Ectodermal cell (in vitro differentiated cells): ENCODE measurements at regions not wholly inside any gene's neighbourhood (a gene's known extent, or its start where the extent isn't known, plus 50 kb on each side); places are given as distances from the start of the nearest gene placed in this dataset.

Source experiments
- H3K27ac ChIP-seq: 2 replicates; pipeline ENCODE4 v1.7.0; 2013; ENCODE audit warnings: mild to moderate bottlenecking, low read depth, low read length; ENCODE audit not compliant: insufficient read depth, poor library complexity, severe bottlenecking
- H3K27me3 ChIP-seq: 2 replicates; pipeline ENCODE4 v1.7.0; 2013; ENCODE audit warnings: mild to moderate bottlenecking, low read length; ENCODE audit not compliant: insufficient read depth, control insufficient read depth, poor library complexity, severe bottlenecking
- H3K36me3 ChIP-seq: one replicate; pipeline ENCODE4 v1.7.0; 2013; ENCODE audit warnings: low read length; ENCODE audit not compliant: control insufficient read depth, insufficient read depth
- H3K4me1 ChIP-seq: one replicate; pipeline ENCODE4 v1.7.0; 2013; ENCODE audit warnings: low read length; ENCODE audit not compliant: control insufficient read depth, insufficient read depth
- H3K4me3 ChIP-seq: 2 replicates; pipeline ENCODE4 v1.7.0; 2013; ENCODE audit warnings: low read depth, low read length, control low read depth; ENCODE audit not compliant: insufficient read depth
- H3K9me3 ChIP-seq: 2 replicates; pipeline ENCODE4 v1.7.0; 2013; ENCODE audit warnings: mild to moderate bottlenecking, low read length, moderate library complexity; ENCODE audit not compliant: control insufficient read depth
- WGBS, 2 experiments: methylation state at CpG; one replicate each; pipeline ENCODE4 v1.1.7; 2013; ENCODE audit warnings: missing lambda C conversion rate in 2 of 2; 5-methylcytosine and 5-hydroxymethylcytosine counted together

GRCh38 chr12:71243370-71243769 is 85.6 kb upstream of the TSPAN8 start:
- WGBS, 2 experiments: 100% methylated on average over 1 of the region's 1 CpG; no CpG with 5 or more reads in 1 of the 2 experiments
- H3K9me3 ChIP-seq: no peaks in the 10 kb centered on the region
- H3K36me3 ChIP-seq: no peaks in the 10 kb centered on the region
- H3K4me1 ChIP-seq: no peaks in the 10 kb centered on the region
- H3K27me3 ChIP-seq: no peaks in the 10 kb centered on the region
- H3K27ac ChIP-seq: no peak overlapping the region
- no peak overlapping the region for H3K4me3 ChIP-seq

- no peak overlapping the region for H3K4me3 ChIP-seq
- H3K4me1 ChIP-seq: no peaks in the 10 kb centered on the region
- WGBS, 2 experiments: 88 to 94% methylated on average over 2 of the region's 2 CpGs
- no peaks in the 10 kb centered on the region for H3K27me3 ChIP-seq
- H3K36me3 ChIP-seq: no peaks in the 10 kb centered on the region
- H3K9me3 ChIP-seq: no peaks in the 10 kb centered on the region
- no peak overlapping the region for H3K27ac ChIP-seq
These were observed 84.7 kb upstream of the TSPAN8 start for GRCh38 chr12:71242511-71242910.

GRCh38 chr12:71240946-71241345 is 83.1 kb upstream of the TSPAN8 start:
- 87 to 91% methylated on average over 3 of the region's 3 CpGs for WGBS, 2 experiments

DNA sequence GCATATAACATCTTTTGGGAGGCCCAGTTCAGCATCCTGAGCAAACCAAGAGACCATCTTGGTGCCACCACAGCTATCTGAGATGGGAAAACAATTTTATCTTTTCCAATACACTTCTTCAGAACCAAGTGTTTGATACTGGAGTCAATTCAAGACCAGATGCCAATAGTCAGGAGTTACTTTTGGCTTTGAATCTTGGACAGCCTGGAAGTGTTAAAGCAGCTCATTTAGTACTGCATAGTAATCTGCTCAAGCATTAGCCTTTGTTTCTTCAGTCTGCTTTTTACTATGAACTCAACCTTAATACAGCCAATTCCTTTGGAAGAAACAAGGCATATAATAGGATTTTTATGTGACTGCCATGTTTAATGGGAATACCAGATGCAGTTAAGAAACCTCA is 81.9 kb upstream of the TSPAN8 start:
- Histone ChIP-seq H3K4me1 (no peaks in the 10 kb centered on the region), H3K27ac (no peak overlapping the region), H3K9me3 (no peaks in the 10 kb centered on the region), H3K36me3 (no peaks in the 10 kb centered on the region), H3K27me3 (no peaks in the 10 kb centered on the region), H3K4me3 (no peak overlapping the region)

More at GRCh38 chr12:71240946-71241345, 83.1 kb upstream of the TSPAN8 start:
- no peak overlapping the region for H3K27ac ChIP-seq
- H3K4me1 ChIP-seq: no peaks in the 10 kb centered on the region
- no peaks in the 10 kb centered on the region for H3K9me3 ChIP-seq
- H3K36me3 ChIP-seq: no peaks in the 10 kb centered on the region
- H3K4me3 ChIP-seq: no peak overlapping the region
- H3K27me3 ChIP-seq: no peaks in the 10 kb centered on the region

DNA sequence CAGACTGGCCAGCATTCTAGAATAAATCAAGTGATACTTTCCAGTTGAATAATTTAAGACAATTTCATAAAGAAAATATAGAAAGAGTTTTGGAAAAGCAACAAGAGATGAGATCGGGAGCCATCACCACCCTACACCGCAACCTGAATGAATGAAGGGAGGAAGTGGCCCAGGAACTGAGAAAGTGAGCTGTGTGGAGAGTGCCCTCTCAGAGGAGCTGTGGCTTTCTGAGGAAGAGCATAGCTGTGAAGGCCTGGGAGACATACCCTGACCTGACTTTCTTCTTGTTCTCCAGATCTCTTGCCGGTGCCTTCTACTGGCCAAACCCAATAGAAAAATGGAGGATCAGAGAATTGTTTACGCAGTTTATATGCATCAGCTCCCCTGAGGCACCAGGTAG is 79.3 kb upstream of the TSPAN8 start:
- no peaks in the 10 kb centered on the region for H3K27me3 ChIP-seq
- WGBS, 2 experiments: 95 to 100% methylated on average over 4 of the region's 4 CpGs
- no peaks in the 10 kb centered on the region for H3K4me1 ChIP-seq
- no peaks in the 10 kb centered on the region for H3K9me3 ChIP-seq
- no peaks in the 10 kb centered on the region for H3K36me3 ChIP-seq
- H3K27ac ChIP-seq: no peak overlapping the region
- no peak overlapping the region for H3K4me3 ChIP-seq

DNA sequence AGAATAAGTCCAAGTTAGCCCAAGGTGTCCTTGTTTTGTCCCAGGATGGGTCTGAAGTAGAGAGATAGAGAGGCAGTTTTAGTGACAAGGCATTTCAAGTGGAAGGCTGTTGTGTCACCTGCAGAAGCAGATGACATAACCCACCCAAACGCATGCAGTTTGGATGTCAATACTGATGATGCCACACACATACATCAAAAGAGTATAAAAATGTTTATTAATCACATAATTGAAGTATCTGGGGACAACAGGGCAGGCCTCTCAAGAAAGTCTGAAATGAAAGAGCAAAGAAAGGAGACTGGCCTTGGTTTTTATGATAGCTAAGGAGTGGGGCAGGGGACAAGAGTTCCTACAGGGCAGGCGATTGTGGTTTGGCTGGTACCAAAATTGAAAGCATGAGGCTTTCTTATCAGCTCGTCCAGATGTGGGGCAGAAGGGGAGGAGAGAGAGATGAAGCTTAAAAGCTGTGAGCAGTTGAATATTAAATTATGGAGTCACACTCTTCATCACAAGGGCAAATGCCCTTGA is 78.4 kb upstream of the TSPAN8 start:
- Histone ChIP-seq H3K4me3 (no peak overlapping the region), H3K27ac (no peak overlapping the region), H3K4me1 (no peaks in the 10 kb centered on the region), H3K36me3 (no peaks in the 10 kb centered on the region), H3K9me3 (no peaks in the 10 kb centered on the region), H3K27me3 (no peaks in the 10 kb centered on the region)
- WGBS, 2 experiments: 94% methylated on average over 2 to 3 of the region's 3 CpGs

DNA sequence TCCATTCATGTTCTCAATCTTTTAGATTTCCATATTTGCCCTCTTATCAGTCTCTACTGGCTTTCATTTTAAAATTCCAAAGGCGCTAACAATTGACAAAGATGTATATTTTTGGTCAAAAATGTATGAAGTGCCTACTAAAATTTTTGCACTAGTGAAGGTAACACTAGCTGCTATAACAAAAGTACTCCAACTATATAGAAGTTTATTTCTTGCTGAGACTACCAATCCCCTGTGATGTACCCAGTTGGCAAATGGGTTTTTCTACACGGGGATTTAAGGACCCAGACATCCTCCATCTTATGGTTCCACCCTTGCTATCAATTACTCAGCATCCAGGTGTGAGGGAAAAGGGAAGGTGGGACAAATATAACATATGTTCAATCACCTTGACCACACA is 75.3 kb upstream of the TSPAN8 start:
- Histone ChIP-seq H3K36me3 (no peaks in the 10 kb centered on the region), H3K9me3 (no peaks in the 10 kb centered on the region)
- 100% methylated on average over 2 of the region's 2 CpGs; no CpG with 5 or more reads in 1 of the 2 experiments for WGBS, 2 experiments

GRCh38 chr12:71230542-71230941 is 72.7 kb upstream of the TSPAN8 start:
- no peaks in the 10 kb centered on the region for H3K4me1 ChIP-seq
- no peak overlapping the region for H3K4me3 ChIP-seq
- H3K27ac ChIP-seq: no peak overlapping the region
- H3K9me3 ChIP-seq: no peaks in the 10 kb centered on the region
- H3K27me3 ChIP-seq: no peaks in the 10 kb centered on the region
- no peaks in the 10 kb centered on the region for H3K36me3 ChIP-seq

More for the DNA sequence above, 75.3 kb upstream of the TSPAN8 start:
- no peak overlapping the region for H3K27ac ChIP-seq
- H3K4me3 ChIP-seq: no peak overlapping the region
- no peaks in the 10 kb centered on the region for H3K27me3 ChIP-seq
- no peaks in the 10 kb centered on the region for H3K4me1 ChIP-seq

- no peaks in the 10 kb centered on the region for H3K4me1 ChIP-seq
- H3K27me3 ChIP-seq: no peaks in the 10 kb centered on the region
- H3K4me3 ChIP-seq: no peak overlapping the region
- H3K36me3 ChIP-seq: no peaks in the 10 kb centered on the region
- no peak overlapping the region for H3K27ac ChIP-seq
- H3K9me3 ChIP-seq: no peaks in the 10 kb centered on the region
These were observed 65.3 kb upstream of the TSPAN8 start for GRCh38 chr12:71223139-71223538.

- H3K4me1 ChIP-seq: no peaks in the 10 kb centered on the region
- H3K9me3 ChIP-seq: no peaks in the 10 kb centered on the region
- H3K27ac ChIP-seq: no peak overlapping the region
- no peaks in the 10 kb centered on the region for H3K27me3 ChIP-seq
- H3K4me3 ChIP-seq: no peak overlapping the region
- 92 to 95% methylated on average over 4 of the region's 4 CpGs for WGBS, 2 experiments
- H3K36me3 ChIP-seq: no peaks in the 10 kb centered on the region
These were observed 64.6 kb upstream of the TSPAN8 start for GRCh38 chr12:71222436-71222835.

DNA sequence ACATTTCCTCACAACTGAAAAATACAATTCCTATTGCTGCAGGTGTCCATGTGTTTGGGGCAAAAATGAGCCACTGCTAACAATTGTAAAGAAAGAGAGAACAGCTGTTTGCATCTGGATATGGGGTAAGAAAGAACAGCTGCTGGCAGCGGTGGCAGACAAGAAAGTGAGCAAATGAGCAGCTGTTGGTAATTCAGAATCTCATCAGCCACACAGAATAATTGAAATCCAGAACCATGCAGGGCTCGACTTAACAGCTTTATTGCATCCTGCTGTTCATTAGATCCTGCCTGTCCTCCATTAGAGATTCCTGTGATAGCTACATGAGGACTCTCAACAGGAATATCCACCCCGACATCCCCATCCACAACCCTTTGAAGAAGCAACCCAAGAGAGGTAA is 62.5 kb upstream of the TSPAN8 start:
- no peaks in the 10 kb centered on the region for H3K9me3 ChIP-seq
- no peaks in the 10 kb centered on the region for H3K27me3 ChIP-seq
- no peak overlapping the region for H3K4me3 ChIP-seq
- WGBS, 2 experiments: 76 to 79% methylated on average over 3 of the region's 3 CpGs
- H3K36me3 ChIP-seq: no peaks in the 10 kb centered on the region
- no peaks in the 10 kb centered on the region for H3K4me1 ChIP-seq
- H3K27ac ChIP-seq: no peak overlapping the region
